ENCODE measurements at regions not wholly inside any gene's neighbourhood (a gene's known extent, or its start where the extent isn't known, plus 50 kb on each side); places are given as distances from the start of the nearest gene placed in this dataset.

DNA sequence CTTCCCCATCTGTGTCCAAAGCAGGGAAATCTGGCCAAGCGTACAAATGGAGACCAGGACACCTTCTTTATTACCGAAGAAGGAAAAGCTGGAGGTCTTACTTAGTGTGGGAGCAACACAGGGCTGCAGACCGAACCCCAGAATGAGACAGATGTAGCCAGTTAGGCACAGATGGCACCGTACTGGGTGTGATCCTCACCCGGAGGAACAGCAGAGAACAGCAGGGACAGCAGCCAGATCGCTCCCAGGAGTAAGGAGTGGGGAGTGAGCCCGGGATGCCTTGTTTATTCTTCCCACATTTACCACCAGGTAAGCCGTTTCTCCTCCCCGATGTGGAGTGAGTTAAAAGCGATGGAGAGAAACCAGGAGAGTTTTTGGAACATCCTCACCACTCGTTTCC is 150.7 kb upstream of the SPRED2 start:
- ATAC-seq: no peak
- Histone ChIP-seq H3K27me3 (peaks cover 13% of the 10 kb centered on the region), H3K4me3 (no peak overlapping the region), H3K4me1 (no peaks in the 10 kb centered on the region), H3K27ac (no peak overlapping the region), H3K36me3 (no peaks in the 10 kb centered on the region), H3K9me3 (no peaks in the 10 kb centered on the region)
- 54 to 80% methylated on average over 7 of the region's 11 CpGs for WGBS, 2 donors (ENCODE audit: low coverage in 1 of 2)
- TF ChIP-seq POLR2A (IDR thresholded peaks at IDR 0.05): no peak
- no peak for TF ChIP-seq EP300 (IDR thresholded peaks at IDR 0.05)
- no peak for TF ChIP-seq POLR2AphosphoS5 (IDR thresholded peaks at IDR 0.05)
- no peak for TF ChIP-seq CTCF (IDR thresholded peaks at IDR 0.05)

DNA sequence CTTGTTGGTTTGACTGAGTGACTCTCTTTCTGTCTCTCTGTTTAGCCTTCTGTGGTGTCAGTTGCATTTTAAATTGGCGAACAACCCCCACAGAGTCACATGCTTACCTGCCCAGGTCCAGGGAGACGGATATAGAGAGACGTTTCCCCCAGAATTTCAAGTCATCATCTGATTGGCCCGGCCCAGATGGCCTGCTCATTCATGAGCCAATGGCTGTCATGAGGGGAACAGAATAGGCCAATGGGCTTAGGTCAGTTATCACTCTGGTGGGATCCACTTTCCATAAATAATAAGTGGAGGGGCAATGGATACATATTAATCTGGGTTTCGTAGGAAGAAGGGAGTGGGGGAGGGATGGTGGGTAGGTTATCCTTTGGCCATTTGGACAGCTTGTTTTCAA is 150.0 kb upstream of the SPRED2 start:
- WGBS, 2 donors (ENCODE audit: low coverage in 1 of 2): 90 to 100% methylated on average over 3 of the region's 5 CpGs
- H3K36me3 ChIP-seq: no peaks in the 10 kb centered on the region
- H3K9me3 ChIP-seq: no peaks in the 10 kb centered on the region
- peaks cover 13% of the 10 kb centered on the region for H3K27me3 ChIP-seq
- ATAC-seq: no peak
- H3K4me3 ChIP-seq: no peak overlapping the region
- TF ChIP-seq POLR2AphosphoS5 (IDR thresholded peaks at IDR 0.05) (no peak), POLR2A (IDR thresholded peaks at IDR 0.05) (no peak), CTCF (IDR thresholded peaks at IDR 0.05) (no peak), EP300 (IDR thresholded peaks at IDR 0.05) (no peak)
- no peak overlapping the region for H3K27ac ChIP-seq
- no peaks in the 10 kb centered on the region for H3K4me1 ChIP-seq

- no peak overlapping the region for H3K4me3 ChIP-seq
- H3K36me3 ChIP-seq: no peaks in the 10 kb centered on the region
- no peaks in the 10 kb centered on the region for H3K4me1 ChIP-seq
- no peak for ATAC-seq
- peaks cover 13% of the 10 kb centered on the region for H3K27me3 ChIP-seq
- TF ChIP-seq EP300 (IDR thresholded peaks at IDR 0.05): no peak
- no peak for TF ChIP-seq CTCF (IDR thresholded peaks at IDR 0.05)
- no peak for TF ChIP-seq POLR2AphosphoS5 (IDR thresholded peaks at IDR 0.05)
- no peak for TF ChIP-seq POLR2A (IDR thresholded peaks at IDR 0.05)
- WGBS, 2 donors (ENCODE audit: low coverage in 1 of 2): 93 to 100% methylated on average over 2 to 6 of the region's 6 CpGs
- no peak overlapping the region for H3K27ac ChIP-seq
- no peaks in the 10 kb centered on the region for H3K9me3 ChIP-seq
Measured at GRCh38 chr2:65580824-65581223, 148.4 kb upstream of the SPRED2 start.

DNA sequence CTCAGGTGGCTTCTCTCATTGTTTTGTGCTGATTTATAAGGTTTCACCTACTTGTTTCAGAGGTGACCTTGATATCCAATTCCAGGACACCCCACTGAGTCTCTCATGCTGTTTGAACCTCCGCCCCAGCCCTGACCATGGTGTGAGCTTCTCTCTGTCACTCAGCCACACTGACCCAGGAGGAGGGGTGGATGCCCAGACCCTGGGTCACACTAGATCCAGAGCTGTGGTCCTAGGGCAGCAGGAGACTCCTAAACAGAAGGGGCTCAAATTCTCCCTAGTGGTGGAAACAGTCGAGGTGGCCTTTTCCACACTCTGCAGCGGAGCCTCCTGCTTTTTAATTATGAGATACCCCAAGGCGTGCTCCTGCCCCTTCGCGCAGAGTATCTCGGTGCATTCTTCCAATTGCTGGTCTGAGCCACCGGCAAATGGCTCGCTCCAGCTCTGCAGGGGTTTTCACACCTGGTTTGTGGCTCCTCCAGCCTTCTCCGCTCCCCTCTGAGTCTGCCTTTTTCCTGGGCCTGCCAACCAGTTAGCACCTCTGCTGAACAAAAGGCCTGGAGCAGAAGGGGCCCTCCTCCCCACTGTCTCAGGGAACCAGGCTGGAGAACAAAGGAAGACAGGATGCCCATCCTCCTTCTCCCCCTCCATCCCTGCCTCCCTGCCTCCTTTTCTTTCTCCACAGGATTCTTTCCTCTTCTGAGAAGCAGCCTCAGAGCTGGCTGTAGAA is 147.3 kb upstream of the SPRED2 start:
- Histone ChIP-seq H3K4me3 (no peak overlapping the region), H3K36me3 (no peaks in the 10 kb centered on the region), H3K9me3 (no peaks in the 10 kb centered on the region), H3K27me3 (peaks cover 13% of the 10 kb centered on the region), H3K27ac (no peak overlapping the region), H3K4me1 (no peaks in the 10 kb centered on the region)
- WGBS, 2 donors (ENCODE audit: low coverage in 1 of 2): 100% methylated on average over 1 of the region's 10 CpGs
- no peak for ATAC-seq
- TF ChIP-seq EP300 (IDR thresholded peaks at IDR 0.05) (no peak), CTCF (IDR thresholded peaks at IDR 0.05) (no peak), POLR2A (IDR thresholded peaks at IDR 0.05) (no peak), POLR2AphosphoS5 (IDR thresholded peaks at IDR 0.05) (no peak)

- H3K27ac ChIP-seq: no peak overlapping the region
- no peak overlapping the region for H3K4me3 ChIP-seq
- no peaks in the 10 kb centered on the region for H3K4me1 ChIP-seq
- WGBS, 2 donors (ENCODE audit: low coverage in 1 of 2): 96 to 98% methylated on average over 5 of the region's 5 CpGs
- no peaks in the 10 kb centered on the region for H3K9me3 ChIP-seq
- no peak for ATAC-seq
- H3K27me3 ChIP-seq: peaks cover 13% of the 10 kb centered on the region
- H3K36me3 ChIP-seq: no peaks in the 10 kb centered on the region
- TF ChIP-seq POLR2A (IDR thresholded peaks at IDR 0.05): no peak
- no peak for TF ChIP-seq POLR2AphosphoS5 (IDR thresholded peaks at IDR 0.05)
- TF ChIP-seq EP300 (IDR thresholded peaks at IDR 0.05): no peak
- no peak for TF ChIP-seq CTCF (IDR thresholded peaks at IDR 0.05)
Measured at GRCh38 chr2:65577654-65578053, 145.3 kb upstream of the SPRED2 start.

Data from gastroesophageal sphincter (tissue), 4 donors.